ENCODE measurements at regions not wholly inside any gene's neighbourhood (a gene's known extent, or its start where the extent isn't known, plus 50 kb on each side); places are given as distances from the start of the nearest gene placed in this dataset.

GRCh38 chr19:27705896-27706295, 1507.1 kb downstream of the UQCRFS1 start (continued):
- TF ChIP-seq USF2 (IDR thresholded peaks at IDR 0.05), result no peak
- TF ChIP-seq, protein P1, sequence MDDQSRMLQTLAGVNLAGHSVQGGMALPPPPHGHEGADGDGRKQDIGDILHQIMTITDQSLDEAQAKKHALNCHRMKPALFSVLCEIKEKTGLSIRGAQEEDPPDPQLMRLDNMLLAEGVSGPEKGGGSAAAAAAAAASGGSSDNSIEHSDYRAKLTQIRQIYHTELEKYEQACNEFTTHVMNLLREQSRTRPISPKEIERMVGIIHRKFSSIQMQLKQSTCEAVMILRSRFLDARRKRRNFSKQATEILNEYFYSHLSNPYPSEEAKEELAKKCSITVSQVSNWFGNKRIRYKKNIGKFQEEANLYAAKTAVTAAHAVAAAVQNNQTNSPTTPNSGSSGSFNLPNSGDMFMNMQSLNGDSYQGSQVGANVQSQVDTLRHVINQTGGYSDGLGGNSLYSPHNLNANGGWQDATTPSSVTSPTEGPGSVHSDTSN (IDR thresholded peaks at IDR 0.05), result no peak

DNA sequence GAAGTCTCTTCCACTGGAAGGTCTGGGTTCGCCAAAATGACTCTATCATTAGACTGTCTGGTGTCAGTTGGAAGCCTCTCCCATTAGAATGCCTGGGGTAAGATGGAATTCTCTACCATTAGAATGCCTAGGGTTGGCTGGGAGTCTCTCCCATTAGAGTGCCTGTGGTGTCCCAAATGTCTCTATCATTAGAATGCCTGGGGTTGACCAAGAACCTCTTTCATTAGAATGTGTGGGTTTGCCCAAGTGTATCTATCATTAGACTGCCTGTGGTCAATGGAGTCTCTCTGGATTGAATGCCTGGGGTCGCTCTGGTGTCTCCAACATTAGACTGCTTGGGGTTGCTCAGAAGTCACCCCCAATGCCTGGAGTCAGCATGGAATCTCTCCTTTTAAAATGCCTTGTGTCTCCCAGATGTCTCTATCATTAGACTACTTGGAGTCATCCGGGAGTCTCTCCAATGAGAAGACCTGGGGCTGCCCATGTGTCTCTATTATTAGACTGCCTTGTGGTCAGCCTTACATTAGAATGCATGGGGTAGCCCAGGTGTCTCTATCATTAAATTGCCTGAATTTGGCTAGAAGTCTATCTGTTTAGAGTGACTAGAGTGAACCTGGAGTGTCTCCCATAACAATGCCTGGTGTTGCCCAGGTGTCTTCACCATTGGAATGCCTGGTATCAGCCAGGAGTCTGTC, 1518.4 kb downstream of the UQCRFS1 start:
- FAIRE-seq (no peak), ATAC-seq (no peak)

DNA sequence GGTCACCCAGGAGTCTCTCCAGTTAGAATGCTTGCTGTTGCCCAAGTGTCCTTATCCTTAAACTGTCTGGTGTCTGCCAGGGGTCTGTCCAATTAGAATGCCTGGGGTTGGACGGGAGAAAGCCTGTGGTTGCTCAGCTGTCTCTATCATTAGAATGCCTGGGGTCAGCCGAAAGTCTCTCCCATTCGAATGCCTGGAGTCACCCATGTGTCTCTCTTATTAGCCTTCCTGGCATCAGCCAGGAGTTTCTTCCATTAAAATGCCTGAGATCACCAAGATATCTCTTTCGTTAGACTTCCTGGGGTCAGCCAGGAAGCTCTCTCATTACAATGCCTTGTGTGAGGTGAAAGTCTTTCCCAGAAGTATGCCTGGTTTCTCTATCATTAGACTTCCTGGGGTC, 1521.0 kb downstream of the UQCRFS1 start:
- H3K4me2 ChIP-seq, result no peak overlapping the region
- no peaks in the 10 kb centered on the region for H3K4me1 ChIP-seq
- WGBS (ENCODE audit: missing lambda C conversion rate), result 2% methylated on average over 4 of the region's 4 CpGs
- DNase-seq (ENCODE audit: low read depth in 1 of 2, low spot score in 1 of 2) (no peak), ATAC-seq (no peak), FAIRE-seq (no peak)
- ChIA-PET POLR2A (no interaction called here), CTCF (no interaction called here)
- H3K27ac ChIP-seq, result no peak overlapping the region
- TF ChIP-seq ESRRA (IDR thresholded peaks at IDR 0.05; ENCODE audit: borderline replicate concordance, low read length), result no peak
- TF ChIP-seq GATA3 (IDR thresholded peaks at IDR 0.05; ENCODE audit: borderline replicate concordance), result no peak
- TF ChIP-seq POLR2A (IDR thresholded peaks at IDR 0.05; ENCODE audit: low read length), result no peak
- TF ChIP-seq RFX5 (IDR thresholded peaks at IDR 0.05), result no peak
- TF ChIP-seq RAD21 (conservative IDR thresholded peaks at IDR 0.05 in 1 of 2, IDR thresholded peaks at IDR 0.05 in 1 of 2), result no peak
- no peak for TF ChIP-seq HOXB13 (CRISPR knock-in tag; IDR thresholded peaks at IDR 0.05; ENCODE audit: low read depth)
- TF ChIP-seq EHMT2 (IDR thresholded peaks at IDR 0.05; ENCODE audit: low read depth), result no peak
- no peak for TF ChIP-seq MYC (IDR thresholded peaks at IDR 0.05; ENCODE audit: borderline replicate concordance, low read length)
- no peak for TF ChIP-seq ZFP36 (IDR thresholded peaks at IDR 0.05; ENCODE audit: borderline replicate concordance, partially characterized antibody)
- no peak for TF ChIP-seq CHD2 (IDR thresholded peaks at IDR 0.05; ENCODE audit: low read length, partially characterized antibody)
- TF ChIP-seq PHF8 (IDR thresholded peaks at IDR 0.05; ENCODE audit: borderline replicate concordance, low read depth), result no peak
- no peak for TF ChIP-seq BHLHE40 (IDR thresholded peaks at IDR 0.05; ENCODE audit: low read depth, low read length)
- H3K4me3 ChIP-seq, result no peak overlapping the region
- H3K9me3 ChIP-seq, result peaks cover 43% of the 10 kb centered on the region

More for the DNA sequence above, 1518.4 kb downstream of the UQCRFS1 start:
- H3K4me3 ChIP-seq, result no peak overlapping the region
- CTCF ChIA-PET, result no interaction called here
- POLR2A ChIA-PET, result no interaction called here
- 2% methylated on average over 3 of the region's 3 CpGs for WGBS (ENCODE audit: missing lambda C conversion rate)
- H3K9me3 ChIP-seq, result peaks cover 49% of the 10 kb centered on the region
- DNase-seq (ENCODE audit: low read depth in 1 of 2, low spot score in 1 of 2), result no peak
- H3K27ac ChIP-seq, result no peak overlapping the region
- TF ChIP-seq FOXS1 (CRISPR knock-in tag; IDR thresholded peaks at IDR 0.05) (no peak), ESRRA (IDR thresholded peaks at IDR 0.05; ENCODE audit: borderline replicate concordance, low read length) (no peak), NR3C1 (IDR thresholded peaks at IDR 0.05) (no peak), ATOH8 (CRISPR knock-in tag; IDR thresholded peaks at IDR 0.05; ENCODE audit: low read depth) (no peak), ZNF302 (CRISPR knock-in tag; IDR thresholded peaks at IDR 0.05) (no peak), REST (IDR thresholded peaks at IDR 0.05) (no peak), POLR2AphosphoS2 (conservative IDR thresholded peaks at IDR 0.05; ENCODE audit: low read length) (no peak), TFCP2L1 (CRISPR knock-in tag; IDR thresholded peaks at IDR 0.05) (no peak), MYC (IDR thresholded peaks at IDR 0.05; ENCODE audit: borderline replicate concordance, low read length) (no peak), SMC3 (IDR thresholded peaks at IDR 0.05) (no peak), KDM1A (IDR thresholded peaks at IDR 0.05; ENCODE audit: low read depth) (no peak), RAD21 (conservative IDR thresholded peaks at IDR 0.05 in 1 of 2, IDR thresholded peaks at IDR 0.05 in 1 of 2) (no peak), CBX8 (IDR thresholded peaks at IDR 0.05) (no peak)
- no peak overlapping the region for H3K4me2 ChIP-seq
- H3K4me1 ChIP-seq, result no peaks in the 10 kb centered on the region

Measured in A549 (cell line).